ENCODE measurements at regions not wholly inside any gene's neighbourhood (a gene's known extent, or its start where the extent isn't known, plus 50 kb on each side); places are given as distances from the start of the nearest gene placed in this dataset.

- TF ChIP-seq, protein P1, sequence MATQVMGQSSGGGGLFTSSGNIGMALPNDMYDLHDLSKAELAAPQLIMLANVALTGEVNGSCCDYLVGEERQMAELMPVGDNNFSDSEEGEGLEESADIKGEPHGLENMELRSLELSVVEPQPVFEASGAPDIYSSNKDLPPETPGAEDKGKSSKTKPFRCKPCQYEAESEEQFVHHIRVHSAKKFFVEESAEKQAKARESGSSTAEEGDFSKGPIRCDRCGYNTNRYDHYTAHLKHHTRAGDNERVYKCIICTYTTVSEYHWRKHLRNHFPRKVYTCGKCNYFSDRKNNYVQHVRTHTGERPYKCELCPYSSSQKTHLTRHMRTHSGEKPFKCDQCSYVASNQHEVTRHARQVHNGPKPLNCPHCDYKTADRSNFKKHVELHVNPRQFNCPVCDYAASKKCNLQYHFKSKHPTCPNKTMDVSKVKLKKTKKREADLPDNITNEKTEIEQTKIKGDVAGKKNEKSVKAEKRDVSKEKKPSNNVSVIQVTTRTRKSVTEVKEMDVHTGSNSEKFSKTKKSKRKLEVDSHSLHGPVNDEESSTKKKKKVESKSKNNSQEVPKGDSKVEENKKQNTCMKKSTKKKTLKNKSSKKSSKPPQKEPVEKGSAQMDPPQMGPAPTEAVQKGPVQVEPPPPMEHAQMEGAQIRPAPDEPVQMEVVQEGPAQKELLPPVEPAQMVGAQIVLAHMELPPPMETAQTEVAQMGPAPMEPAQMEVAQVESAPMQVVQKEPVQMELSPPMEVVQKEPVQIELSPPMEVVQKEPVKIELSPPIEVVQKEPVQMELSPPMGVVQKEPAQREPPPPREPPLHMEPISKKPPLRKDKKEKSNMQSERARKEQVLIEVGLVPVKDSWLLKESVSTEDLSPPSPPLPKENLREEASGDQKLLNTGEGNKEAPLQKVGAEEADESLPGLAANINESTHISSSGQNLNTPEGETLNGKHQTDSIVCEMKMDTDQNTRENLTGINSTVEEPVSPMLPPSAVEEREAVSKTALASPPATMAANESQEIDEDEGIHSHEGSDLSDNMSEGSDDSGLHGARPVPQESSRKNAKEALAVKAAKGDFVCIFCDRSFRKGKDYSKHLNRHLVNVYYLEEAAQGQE (IDR thresholded peaks at IDR 0.05; ENCODE audit: low read depth, low read length): no peak
- TF ChIP-seq MXI1 (IDR thresholded peaks at IDR 0.05; ENCODE audit: low read depth, low read length): peak; percentile 65; the same call in 1 of the 2 replicates
Observed at GRCh38 chr2:17085546-17086202, 420.0 kb upstream of the CYRIA start (continued).

DNA sequence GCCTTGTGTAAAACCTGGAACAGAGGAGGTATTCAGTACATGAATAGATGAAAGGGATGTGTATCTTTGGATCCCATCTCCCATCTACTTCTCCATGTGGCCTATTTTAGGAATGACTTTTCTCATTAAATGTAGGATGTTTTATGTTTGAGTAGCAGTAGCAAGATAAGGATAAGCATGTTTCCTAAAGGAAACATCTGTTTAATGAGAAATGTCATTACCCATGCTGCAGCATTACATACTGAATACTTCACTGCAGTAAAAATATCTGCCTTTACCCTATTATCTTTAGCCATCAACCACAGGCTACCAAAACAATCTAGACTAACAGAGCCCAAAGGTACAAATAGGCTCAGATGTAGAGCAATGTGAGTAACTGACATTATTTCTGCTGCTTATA lies 419.2 kb upstream of the CYRIA start:
- Histone ChIP-seq H2AFZ (ENCODE audit: low read depth) (no peak overlapping the region), H3K4me2 (no peak overlapping the region), H4K20me1 (ENCODE audit: insufficient read depth) (no peaks in the 10 kb centered on the region), H3K27ac (ENCODE audit: low read depth in 2 of 2, low read length in 1 of 2) (peak overlapping the region in 1 of 2 experiments; percentile 98; a peak in 2 of 4 replicates), H3K9ac (no peak overlapping the region), H3K27me3 (ENCODE audit: insufficient read depth) (no peaks in the 10 kb centered on the region), H3K9me2 (no peaks in the 10 kb centered on the region), H3K79me2 (ENCODE audit: insufficient read depth) (no peaks in the 10 kb centered on the region), H3K36me3 (replicated peaks in 1 of 2; ENCODE audit: control insufficient read depth in 1 of 2, insufficient read depth in 2 of 2, low read length in 1 of 2) (no peaks in the 10 kb centered on the region), H3K9me3 (no peaks in the 10 kb centered on the region), H3K4me3 (ENCODE audit: low read depth in 2 of 2, low read length in 1 of 2) (no peak overlapping the region), H3F3A (replicated peaks; ENCODE audit: insufficient read depth) (no peaks in the 10 kb centered on the region), H3K4me1 (ENCODE audit: control insufficient read depth in 1 of 2, insufficient read depth in 2 of 2, low read depth in 1 of 2, low read length in 1 of 2) (peaks cover 0 to 43% of the 10 kb centered on the region in 2 experiments; a peak in 2 of 4 replicates)
- ChIA-PET POLR2A (no interaction called here), CTCF (interaction anchor here (0.8 to 3.8 kb wide), 8 partner anchors 36 to 312 kb away, joined by 3 to 25 read pairs (median 4); no protein-coding TSS in a partner anchor)
- peak; percentile 77 for DNase-seq
- TF ChIP-seq, protein P2, sequence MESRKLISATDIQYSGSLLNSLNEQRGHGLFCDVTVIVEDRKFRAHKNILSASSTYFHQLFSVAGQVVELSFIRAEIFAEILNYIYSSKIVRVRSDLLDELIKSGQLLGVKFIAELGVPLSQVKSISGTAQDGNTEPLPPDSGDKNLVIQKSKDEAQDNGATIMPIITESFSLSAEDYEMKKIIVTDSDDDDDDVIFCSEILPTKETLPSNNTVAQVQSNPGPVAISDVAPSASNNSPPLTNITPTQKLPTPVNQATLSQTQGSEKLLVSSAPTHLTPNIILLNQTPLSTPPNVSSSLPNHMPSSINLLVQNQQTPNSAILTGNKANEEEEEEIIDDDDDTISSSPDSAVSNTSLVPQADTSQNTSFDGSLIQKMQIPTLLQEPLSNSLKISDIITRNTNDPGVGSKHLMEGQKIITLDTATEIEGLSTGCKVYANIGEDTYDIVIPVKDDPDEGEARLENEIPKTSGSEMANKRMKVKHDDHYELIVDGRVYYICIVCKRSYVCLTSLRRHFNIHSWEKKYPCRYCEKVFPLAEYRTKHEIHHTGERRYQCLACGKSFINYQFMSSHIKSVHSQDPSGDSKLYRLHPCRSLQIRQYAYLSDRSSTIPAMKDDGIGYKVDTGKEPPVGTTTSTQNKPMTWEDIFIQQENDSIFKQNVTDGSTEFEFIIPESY (IDR thresholded peaks at IDR 0.05; ENCODE audit: borderline replicate concordance, low read depth): no peak
- TF ChIP-seq RAD21 (IDR thresholded peaks at IDR 0.05; ENCODE audit: low read length) (peak; percentile 46), YY1 (IDR thresholded peaks at IDR 0.05; ENCODE audit: low read depth) (no peak), MEF2A (IDR thresholded peaks at IDR 0.05; ENCODE audit: borderline replicate concordance, low read depth) (0 out of 2 replicates have a peak, but pooled peaks have one; percentile 8), EZH2phosphoT487 (IDR thresholded peaks at IDR 0.05; ENCODE audit: borderline replicate concordance, low read depth) (no peak), FOXM1 (IDR thresholded peaks at IDR 0.05; ENCODE audit: low read depth) (no peak), SIN3A (IDR thresholded peaks at IDR 0.05; ENCODE audit: borderline replicate concordance, low read depth, low read length) (no peak), RXRA (IDR thresholded peaks at IDR 0.05; ENCODE audit: borderline replicate concordance, low read depth) (no peak), CHD2 (IDR thresholded peaks at IDR 0.05; ENCODE audit: low read length, partially characterized antibody) (peak; percentile 78), RCOR1 (IDR thresholded peaks at IDR 0.05; ENCODE audit: low read length) (peak; percentile 100), TCF12 (IDR thresholded peaks at IDR 0.05) (peak; percentile 83), USF1 (IDR thresholded peaks at IDR 0.05; ENCODE audit: borderline replicate concordance, low read depth) (no peak), FOXJ3 (CRISPR knock-in tag; IDR thresholded peaks at IDR 0.05) (peak; percentile 94), EP300 (IDR thresholded peaks at IDR 0.05; ENCODE audit: borderline replicate concordance in 1 of 2, low read depth in 1 of 2, low read length in 1 of 2) (peak; percentile 13 to 99; a peak in 3 of 4 replicates), RFX5 (IDR thresholded peaks at IDR 0.05; ENCODE audit: low read length) (peak; percentile 12; the same call in 1 of the 2 replicates), MXI1 (IDR thresholded peaks at IDR 0.05; ENCODE audit: low read depth, low read length) (peak; percentile 79), TEAD4 (IDR thresholded peaks at IDR 0.05; ENCODE audit: borderline replicate concordance, insufficient read depth) (peak; percentile 75), NRF1 (IDR thresholded peaks at IDR 0.05; ENCODE audit: low read depth, low read length) (no peak), NFIC (IDR thresholded peaks at IDR 0.05; ENCODE audit: borderline replicate concordance) (no peak), GABPA (IDR thresholded peaks at IDR 0.05; ENCODE audit: low read depth) (no peak), GATA2 (CRISPR knock-in tag; IDR thresholded peaks at IDR 0.05) (peak; percentile 100), TAF1 (IDR thresholded peaks at IDR 0.05; ENCODE audit: borderline replicate concordance, low read depth, low read length) (no peak)
- TF ChIP-seq, protein P3, sequence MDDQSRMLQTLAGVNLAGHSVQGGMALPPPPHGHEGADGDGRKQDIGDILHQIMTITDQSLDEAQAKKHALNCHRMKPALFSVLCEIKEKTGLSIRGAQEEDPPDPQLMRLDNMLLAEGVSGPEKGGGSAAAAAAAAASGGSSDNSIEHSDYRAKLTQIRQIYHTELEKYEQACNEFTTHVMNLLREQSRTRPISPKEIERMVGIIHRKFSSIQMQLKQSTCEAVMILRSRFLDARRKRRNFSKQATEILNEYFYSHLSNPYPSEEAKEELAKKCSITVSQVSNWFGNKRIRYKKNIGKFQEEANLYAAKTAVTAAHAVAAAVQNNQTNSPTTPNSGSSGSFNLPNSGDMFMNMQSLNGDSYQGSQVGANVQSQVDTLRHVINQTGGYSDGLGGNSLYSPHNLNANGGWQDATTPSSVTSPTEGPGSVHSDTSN (IDR thresholded peaks at IDR 0.05): no peak
